ENCODE measurements at regions not wholly inside any gene's neighbourhood (a gene's known extent, or its start where the extent isn't known, plus 50 kb on each side); places are given as distances from the start of the nearest gene placed in this dataset.

- Histone ChIP-seq H3K79me2 (ENCODE audit: control insufficient read depth in 1 of 2, insufficient read depth in 2 of 2, low read length in 2 of 2) (no peaks in the 10 kb centered on the region), H2BK120ac (replicated peaks; ENCODE audit: low read depth, low read length) (no peak overlapping the region), H3K56ac (replicated peaks; ENCODE audit: insufficient read length, low read depth, low read length) (no peak overlapping the region), H3K23me2 (ENCODE audit: low read depth, low read length) (no peaks in the 10 kb centered on the region), H2BK5ac (ENCODE audit: low read depth, low read length) (no peak overlapping the region), H2BK20ac (ENCODE audit: low read length) (no peak overlapping the region), H3K14ac (ENCODE audit: insufficient read length) (no peak overlapping the region), H3K27me3 (replicated peaks in 1 of 4; ENCODE audit: control insufficient read depth in 3 of 4, extremely low read depth in 1 of 4, insufficient read depth in 3 of 4, low read length in 3 of 4) (peaks cover 74 to 98% (median 90%) of the 10 kb centered on the region in 4 experiments), H3K18ac (ENCODE audit: extremely low read depth, low read length) (no peak overlapping the region), H3K9me3 (ENCODE audit: insufficient read depth in 2 of 2, low read depth in 1 of 2, low read length in 1 of 2) (no peaks in the 10 kb centered on the region), H2AFZ (ENCODE audit: low read length) (no peak overlapping the region), H4K91ac (replicated peaks; ENCODE audit: insufficient read length, low read length) (no peak overlapping the region), H4K20me1 (replicated peaks in 1 of 2; ENCODE audit: control insufficient read depth in 1 of 2, insufficient read depth in 2 of 2, low read length in 2 of 2) (peaks cover 4 to 6% of the 10 kb centered on the region in 2 experiments), H3K4ac (replicated peaks; ENCODE audit: insufficient read length, low read depth, low read length) (no peak overlapping the region), H3K4me1 (replicated peaks in 1 of 4; ENCODE audit: control insufficient read depth in 3 of 4, insufficient read depth in 4 of 4, low read length in 3 of 4) (peaks cover 2 to 8% (median 2%) of the 10 kb centered on the region in 4 experiments; a peak in 4 of 7 replicates), H3K4me2 (ENCODE audit: insufficient read depth in 1 of 2, low read depth in 2 of 2, low read length in 2 of 2) (no peak overlapping the region), H4K8ac (ENCODE audit: extremely low read depth, insufficient read depth, low read length) (no peak overlapping the region), H3K36me3 (ENCODE audit: control insufficient read depth in 2 of 4, insufficient read depth in 4 of 4, low read length in 3 of 4) (no peaks in the 10 kb centered on the region), H3K79me1 (ENCODE audit: low read depth, low read length) (no peaks in the 10 kb centered on the region), H3K4me3 (ENCODE audit: extremely low read depth in 1 of 4, insufficient read depth in 2 of 4, low read depth in 3 of 4, low read length in 4 of 4) (no peak overlapping the region), H3K27ac (ENCODE audit: low read depth, low read length) (no peak overlapping the region), H3K23ac (ENCODE audit: insufficient read length) (no peak overlapping the region), H2BK15ac (ENCODE audit: low read length) (no peak overlapping the region), H3K9ac (replicated peaks in 1 of 4; ENCODE audit: extremely low read depth in 1 of 4, low read depth in 3 of 4, low read length in 3 of 4) (no peak overlapping the region), H4K5ac (ENCODE audit: insufficient read length, low read depth, low read length) (no peak overlapping the region), H2AK5ac (ENCODE audit: low read depth, low read length) (peak overlapping the region; percentile 56; the same call in 1 of the 2 replicates), H2BK12ac (ENCODE audit: low read depth, low read length) (no peak overlapping the region)
- no peak for DNase-seq (ENCODE audit: low read depth in 1 of 2, low spot score in 2 of 2)
- ChIA-PET POLR2A (ENCODE audit: partially characterized antibody) (no interaction called here), CTCF (ENCODE audit: partially characterized antibody) (interaction anchor here (0.6 to 1.5 kb wide), 2 partner anchors 9 to 24 kb away, joined by 3 to 4 read pairs; no protein-coding TSS in a partner anchor)
- WGBS, 2 experiments (ENCODE audit: extremely low coverage in 1 of 2, insufficient coverage in 1 of 2, insufficient read length in 1 of 2, insufficient replicate concordance in 2 of 2, low coverage in 1 of 2, low lambda C conversion rate in 2 of 2, missing lambda C conversion rate in 1 of 2): 87% methylated on average over 5 of the region's 5 CpGs; no CpG with 5 or more reads in 1 of the 2 experiments
- FAIRE-seq: no peak
- TF ChIP-seq CREB1 (IDR thresholded peaks at IDR 0.05): no peak
- no peak for TF ChIP-seq SIX5 (IDR thresholded peaks at IDR 0.05; ENCODE audit: low read depth, low read length)
- TF ChIP-seq KDM5A (IDR thresholded peaks at IDR 0.05; ENCODE audit: low read length): no peak
- TF ChIP-seq EP300 (IDR thresholded peaks at IDR 0.05; ENCODE audit: borderline replicate concordance in 1 of 2, low read depth in 2 of 2, low read length in 2 of 2): no peak
- TF ChIP-seq RBBP5 (IDR thresholded peaks at IDR 0.05; ENCODE audit: borderline replicate concordance, low read depth, low read length): no peak
- no peak for TF ChIP-seq KDM4A (IDR thresholded peaks at IDR 0.05; ENCODE audit: low read depth, low read length, severe bottlenecking)
- no peak for TF ChIP-seq JUND (IDR thresholded peaks at IDR 0.05; ENCODE audit: low read length)
- TF ChIP-seq CHD2 (IDR thresholded peaks at IDR 0.05; ENCODE audit: low read length): no peak
- TF ChIP-seq CTBP2 (IDR thresholded peaks at IDR 0.05; ENCODE audit: borderline replicate concordance, insufficient read depth, insufficient read length, low read length): no peak
- TF ChIP-seq KDM1A (IDR thresholded peaks at IDR 0.05; ENCODE audit: borderline replicate concordance, low read length): no peak
- no peak for TF ChIP-seq SP1 (IDR thresholded peaks at IDR 0.05; ENCODE audit: low read depth, low read length)
- no peak for TF ChIP-seq TBP (IDR thresholded peaks at IDR 0.05; ENCODE audit: low read depth, low read length)
- no peak for TF ChIP-seq EGR1 (IDR thresholded peaks at IDR 0.05; ENCODE audit: borderline replicate concordance, low read depth, low read length)
- no peak for TF ChIP-seq NANOG (IDR thresholded peaks at IDR 0.05; ENCODE audit: insufficient read depth, low read depth, low read length, poor library complexity, severe bottlenecking)
- no peak for TF ChIP-seq CBX5 (IDR thresholded peaks at IDR 0.05; ENCODE audit: low read depth, low read length)
- no peak for TF ChIP-seq ZNF274 (IDR thresholded peaks at IDR 0.05; ENCODE audit: borderline replicate concordance, extremely low read depth, low read length)
These were observed 101.2 kb downstream of the VPREB1 start for GRCh38 chr22:22345781-22346180.

All from H1 (cell line).